Tongue (tissue), 1 donor: ENCODE measurements at regions not wholly inside any gene's neighbourhood (a gene's known extent, or its start where the extent isn't known, plus 50 kb on each side); places are given as distances from the start of the nearest gene placed in this dataset.

ENCODE experiments used
- DNase-seq: peaks from one replicate; pipeline ENCODE4 v3.0.0-alpha.2; 2015

DNA sequence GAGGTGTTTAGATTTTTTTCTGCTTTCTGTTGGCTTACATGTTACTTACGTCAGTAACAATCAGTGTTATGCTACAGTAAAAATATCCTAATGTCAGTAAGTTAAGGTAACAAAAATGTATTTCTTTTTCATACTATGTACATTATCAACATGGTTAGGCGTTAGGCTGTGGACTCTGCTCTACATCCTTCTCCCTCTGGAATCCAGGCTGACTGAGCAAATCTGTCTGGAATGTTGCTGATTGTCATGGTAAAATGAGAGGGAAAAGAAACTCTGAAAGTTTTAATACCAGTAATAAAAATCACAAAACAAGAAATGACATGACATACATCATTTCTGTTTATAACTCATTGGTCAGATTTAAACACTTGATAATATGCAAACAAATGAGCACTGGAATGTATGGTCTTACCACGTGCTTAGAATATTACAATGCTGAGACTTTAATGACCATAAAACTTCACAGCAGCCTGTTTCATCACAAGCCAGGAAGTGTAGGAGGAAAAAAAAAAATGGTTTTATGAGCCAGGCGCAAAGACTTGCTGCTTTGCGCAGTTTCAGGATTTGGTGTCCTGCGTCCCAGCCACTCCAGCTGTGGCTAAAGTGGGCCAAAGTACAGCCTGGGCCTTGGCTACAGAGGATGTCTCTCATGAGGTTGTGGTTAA, 252.4 kb downstream of the FSIP2 start:
- no peak for DNase-seq

DNA sequence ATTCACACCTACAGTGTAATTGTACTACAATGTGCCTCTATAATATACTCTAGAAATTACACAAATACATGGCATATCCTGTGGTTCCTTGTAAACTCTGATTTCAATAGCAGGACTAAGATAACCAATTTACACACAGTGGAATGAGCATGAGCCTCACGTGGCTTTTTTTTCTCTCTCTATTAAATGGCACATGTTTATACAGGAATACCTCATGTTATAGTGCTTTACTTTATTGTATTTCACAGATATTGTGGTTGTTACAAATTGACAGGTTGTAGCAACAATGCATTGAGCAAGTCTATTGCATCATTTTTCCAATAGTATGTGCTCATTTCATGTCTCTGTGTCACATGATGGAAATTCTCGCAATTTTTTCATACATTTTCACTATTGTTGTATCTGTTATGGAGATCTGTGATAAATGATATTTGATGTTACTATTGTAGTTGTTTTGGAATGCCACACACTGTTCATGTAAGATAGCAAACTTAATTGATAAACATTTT, 260.0 kb downstream of the FSIP2 start:
- no peak for DNase-seq

DNA sequence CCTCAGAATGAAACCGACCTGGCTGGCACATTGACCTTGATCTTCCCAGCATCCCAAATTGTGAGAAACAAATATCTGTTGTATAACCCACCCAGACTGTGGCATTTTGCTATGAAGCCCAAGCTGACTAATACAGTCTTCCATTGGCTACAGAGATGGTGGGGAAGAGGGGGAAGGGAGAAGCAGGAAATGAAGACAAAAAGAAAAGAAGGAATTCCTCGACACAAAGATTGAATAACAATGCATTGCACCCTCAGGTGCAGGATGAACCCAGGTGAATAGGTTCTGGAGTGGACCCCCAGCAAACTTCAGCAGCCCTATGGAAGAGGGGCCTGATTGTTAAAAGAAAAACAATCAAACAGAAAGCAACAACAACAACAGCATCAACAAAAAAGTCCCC, 270.7 kb downstream of the FSIP2 start:
- DNase-seq = no peak

DNA sequence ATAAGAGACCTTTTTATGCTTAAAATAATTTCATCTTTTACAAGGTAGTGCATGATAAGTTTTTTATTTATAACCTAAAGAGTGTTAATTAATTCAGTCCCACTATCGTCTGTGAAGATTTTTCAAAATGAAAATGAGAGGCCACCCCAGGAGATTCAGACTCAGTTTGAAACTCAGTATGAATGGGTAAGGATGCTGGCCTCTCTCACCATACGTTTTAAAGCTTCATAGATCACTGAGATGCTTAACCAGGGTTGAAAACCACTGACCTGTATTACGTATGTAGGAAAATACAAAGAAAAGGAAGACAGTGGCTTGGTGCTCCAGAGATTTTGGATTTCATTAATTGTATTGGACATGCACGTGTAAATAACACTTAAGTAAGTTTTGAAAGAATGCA, 278.7 kb downstream of the FSIP2 start:
- DNase-seq = no peak

DNA sequence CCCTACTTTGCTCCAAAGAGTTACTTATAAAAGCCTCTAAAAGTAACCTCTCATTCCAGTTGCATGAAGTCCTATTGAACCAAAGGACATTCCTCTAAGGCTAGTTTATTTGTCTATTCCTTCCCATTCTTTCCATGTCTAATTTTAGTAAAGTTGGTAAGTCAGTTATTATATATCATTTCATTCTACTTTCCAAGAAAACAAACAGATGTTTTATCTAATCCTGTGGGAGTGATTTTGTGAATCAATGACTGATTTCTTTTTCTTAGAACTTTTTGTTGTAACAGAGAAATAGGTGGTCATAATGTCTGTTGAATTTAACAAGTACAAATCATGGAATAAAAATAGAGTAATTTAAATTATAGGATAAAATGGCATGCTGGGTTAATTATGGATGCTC, 286.3 kb downstream of the FSIP2 start:
- no peak for DNase-seq

DNA sequence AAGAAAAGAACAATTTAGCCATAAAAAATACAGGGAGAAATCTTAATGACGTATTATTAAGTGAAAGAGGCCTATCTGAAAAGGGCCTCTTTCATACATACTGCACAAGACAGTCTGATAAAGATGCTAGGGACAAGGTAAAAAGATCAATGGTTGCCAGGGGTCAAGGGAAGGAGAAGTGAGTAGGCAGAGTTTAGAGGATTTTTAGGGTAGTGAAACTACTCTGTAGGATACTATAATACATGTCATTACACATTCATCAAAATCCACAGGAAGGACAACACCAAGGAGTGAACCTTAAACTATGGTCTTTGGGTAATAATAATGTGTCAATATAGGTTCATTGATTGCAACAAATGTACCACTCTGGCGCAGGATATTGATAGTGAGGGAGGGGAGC, 289.3 kb downstream of the FSIP2 start:
- DNase-seq = no peak

DNA sequence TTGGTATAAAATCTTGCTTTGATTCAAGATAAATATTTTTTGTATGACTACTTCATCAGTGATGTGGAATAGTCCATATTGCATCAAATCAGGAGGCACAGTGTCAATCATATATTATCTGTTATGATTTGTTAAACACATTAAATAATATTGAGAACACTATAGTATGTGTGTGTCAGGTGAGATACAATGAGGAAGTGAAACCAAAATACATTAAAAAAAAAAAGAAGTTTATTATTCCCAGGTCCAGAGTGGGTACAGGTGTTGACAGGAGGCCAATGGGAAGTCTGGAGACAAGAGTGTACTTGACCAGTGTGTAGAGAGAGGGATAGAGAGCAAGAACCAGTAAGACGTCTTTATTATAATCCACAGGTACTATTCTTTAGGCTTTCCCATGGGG, 292.6 kb downstream of the FSIP2 start:
- no peak for DNase-seq

DNA sequence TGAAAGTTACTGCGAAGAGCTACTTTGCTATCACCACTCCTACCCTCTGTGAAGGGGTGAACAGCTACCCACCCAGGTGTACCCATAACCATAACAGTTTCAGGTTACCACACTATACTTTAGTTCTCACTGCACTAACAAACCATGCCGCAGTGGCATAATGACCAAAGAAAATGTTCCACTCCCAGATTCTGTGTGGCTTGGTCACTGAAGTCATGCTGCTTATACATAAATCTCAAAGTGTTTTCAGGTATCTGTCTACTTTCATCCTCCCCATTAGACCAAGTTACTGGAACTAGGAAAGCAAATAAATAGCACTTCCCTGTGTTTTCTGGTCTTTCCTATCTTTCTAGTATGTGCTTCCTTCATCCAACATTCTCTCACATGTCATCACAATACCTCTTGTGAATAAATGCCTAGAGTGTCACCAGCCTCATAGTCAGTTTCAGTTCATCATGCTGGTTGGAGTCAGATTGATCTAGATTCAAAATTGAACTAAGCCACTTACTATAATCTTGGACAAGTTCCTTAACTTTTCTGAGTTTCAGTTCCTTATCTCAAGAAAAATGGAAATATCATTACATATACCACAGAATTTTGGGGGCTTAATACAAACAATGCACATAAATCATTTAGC, 293.6 kb downstream of the FSIP2 start:
- no peak for DNase-seq

DNA sequence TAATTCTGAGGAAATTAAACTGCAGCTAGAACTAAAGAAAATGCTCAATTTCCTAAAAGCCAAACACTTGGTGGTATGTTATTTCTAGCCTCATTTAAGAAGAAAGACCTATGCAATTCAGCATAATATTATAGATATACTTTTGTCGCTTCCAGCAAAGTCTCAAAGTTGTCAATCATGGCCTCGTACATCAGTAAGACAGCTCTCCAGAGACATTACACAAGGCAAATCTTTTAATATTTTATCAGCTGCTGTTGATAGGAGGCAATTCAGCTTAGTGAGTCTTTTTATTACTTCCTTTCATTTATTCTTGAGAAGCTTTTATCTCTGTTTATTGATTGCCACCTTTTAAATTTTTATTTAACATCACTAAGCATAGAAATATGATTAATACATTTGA, 294.3 kb downstream of the FSIP2 start:
- no peak for DNase-seq

DNA sequence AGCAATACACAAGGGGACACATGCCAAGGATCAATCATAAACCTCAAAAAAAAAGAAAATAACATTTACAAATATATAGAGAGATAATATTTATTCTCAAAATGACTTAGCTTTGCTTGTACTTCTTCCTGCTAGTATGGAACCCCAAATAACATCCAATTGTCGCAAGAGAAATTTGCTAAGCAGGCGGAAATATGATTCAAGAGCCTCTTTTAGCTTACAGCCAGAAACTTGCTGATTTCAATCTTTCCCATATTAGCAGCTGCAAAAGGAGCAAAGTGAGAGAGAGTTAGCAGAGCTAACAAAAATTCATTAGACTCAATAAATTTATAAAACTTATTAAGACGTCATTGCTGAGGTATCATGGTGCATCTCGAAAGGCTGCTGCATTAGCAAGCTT, 294.9 kb downstream of the FSIP2 start:
- no peak for DNase-seq

DNA sequence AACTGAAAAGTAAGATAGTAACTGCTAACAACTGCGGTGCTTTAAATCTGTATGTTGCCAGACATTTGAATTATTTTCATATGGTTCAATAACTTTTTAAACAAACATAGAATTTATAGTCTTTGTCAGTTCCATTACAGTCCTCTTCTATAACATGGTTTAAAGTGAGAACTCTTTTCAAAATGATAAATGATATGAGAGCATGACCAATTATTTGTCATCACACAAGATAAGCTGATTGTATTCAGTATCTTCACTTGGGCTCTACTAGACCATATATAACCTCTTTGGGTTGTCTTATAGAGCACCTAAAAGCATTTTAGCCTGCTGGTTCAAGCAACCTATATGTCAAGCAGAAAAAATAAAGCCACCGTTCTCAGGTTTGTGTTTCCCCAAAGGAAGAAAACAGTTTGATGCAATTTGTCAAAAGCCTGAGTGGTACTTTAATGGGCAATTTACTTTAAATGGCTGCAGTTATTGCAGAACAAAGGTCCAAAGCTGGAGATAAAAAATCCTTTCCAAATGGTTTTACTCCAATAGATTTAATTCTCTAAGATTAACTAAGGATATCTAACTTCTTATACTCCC, 298.4 kb downstream of the FSIP2 start:
- no peak for DNase-seq

DNA sequence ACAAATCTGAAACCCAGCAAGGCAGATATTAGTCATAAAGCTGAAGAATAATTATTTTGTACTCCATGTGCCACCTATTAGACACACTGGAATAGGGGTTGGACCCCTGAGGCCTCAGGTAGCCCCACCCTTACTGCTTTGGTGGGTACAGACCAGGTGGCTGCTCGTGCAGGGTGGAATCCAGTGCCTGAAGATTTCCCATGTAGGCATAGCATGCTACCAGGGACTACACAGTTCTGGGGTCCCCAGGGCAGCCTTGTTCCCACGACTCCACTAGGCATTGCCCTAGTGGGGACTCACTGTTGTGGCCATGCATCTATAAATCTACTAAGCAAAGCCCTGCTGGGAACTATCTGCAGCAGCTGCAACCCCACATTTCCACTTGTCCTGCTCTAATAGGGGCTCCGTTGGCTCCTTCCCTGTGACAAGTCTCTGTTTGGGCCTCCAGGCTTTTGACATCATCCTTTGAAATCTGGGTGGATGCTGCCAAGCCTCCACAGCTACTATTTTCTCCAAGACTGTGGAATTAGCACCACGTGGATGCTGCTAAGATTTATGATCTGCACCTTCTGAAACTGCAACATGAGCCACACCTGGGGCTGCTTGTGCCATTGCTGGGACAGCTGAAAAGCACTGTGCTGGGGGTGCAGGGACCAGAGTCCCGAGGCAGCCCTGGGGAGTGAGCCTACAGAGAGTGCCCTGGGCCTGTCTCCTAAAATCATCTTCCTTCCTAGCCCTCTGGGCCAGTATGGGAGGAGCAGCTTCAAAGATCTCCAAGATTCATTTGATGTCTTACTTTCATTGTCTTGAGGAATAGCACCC, 303.8 kb downstream of the FSIP2 start:
- DNase-seq = no peak

DNA sequence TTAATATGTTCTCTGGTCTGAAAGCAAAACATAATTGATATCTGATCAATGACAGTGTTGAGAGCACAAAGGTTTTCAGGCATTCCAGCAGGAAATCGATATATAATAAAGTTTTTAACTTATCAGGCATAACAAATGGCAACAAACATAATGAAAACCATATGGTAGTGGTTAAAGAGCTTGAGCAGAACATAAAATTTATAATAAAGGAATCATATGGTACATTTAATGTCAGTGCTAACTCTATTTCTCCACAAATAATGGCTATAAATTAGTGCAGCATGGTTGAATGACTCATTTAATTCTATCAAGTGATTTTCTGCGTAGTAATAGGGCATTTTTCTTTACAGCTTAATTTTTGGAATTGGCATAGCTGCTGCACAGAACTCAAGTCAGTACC, 306.2 kb downstream of the FSIP2 start:
- no peak for DNase-seq

DNA sequence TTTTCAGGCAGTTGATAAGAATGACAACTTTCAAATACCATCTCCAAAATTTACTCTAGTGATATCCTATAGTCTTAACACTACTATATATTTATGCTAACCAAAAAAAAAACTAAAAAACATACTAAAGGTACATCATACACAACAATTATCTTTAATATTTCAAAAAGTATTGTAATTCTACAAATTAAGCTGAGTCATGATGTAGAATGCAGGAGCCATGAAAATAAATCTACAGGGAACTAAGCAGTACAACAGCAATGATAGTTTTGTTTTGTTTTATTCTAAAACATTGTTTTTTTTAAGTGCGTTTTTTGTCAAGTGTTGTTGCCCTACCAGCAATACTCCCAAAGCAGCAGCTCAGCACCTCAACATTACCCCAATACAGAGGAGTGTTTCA, 314.3 kb downstream of the FSIP2 start:
- no peak for DNase-seq

DNA sequence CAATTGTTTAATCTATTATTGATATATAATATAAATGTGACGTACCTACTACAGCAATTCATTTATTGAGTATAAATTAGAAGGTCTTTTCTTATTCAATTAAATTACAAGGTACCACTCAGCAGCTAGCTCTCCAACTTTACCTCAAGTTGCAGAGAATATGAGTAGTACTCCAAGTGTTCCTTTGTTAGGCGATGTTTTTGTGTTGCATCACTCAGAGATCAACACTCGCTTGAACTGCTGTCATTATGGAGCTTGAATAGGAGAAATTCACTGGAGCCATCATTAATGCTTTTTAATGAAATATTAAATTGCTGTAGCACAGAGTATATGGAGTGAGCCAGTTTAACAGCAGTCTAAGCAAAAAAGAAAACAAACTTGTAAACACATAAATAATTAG, 320.0 kb downstream of the FSIP2 start:
- no peak for DNase-seq

DNA sequence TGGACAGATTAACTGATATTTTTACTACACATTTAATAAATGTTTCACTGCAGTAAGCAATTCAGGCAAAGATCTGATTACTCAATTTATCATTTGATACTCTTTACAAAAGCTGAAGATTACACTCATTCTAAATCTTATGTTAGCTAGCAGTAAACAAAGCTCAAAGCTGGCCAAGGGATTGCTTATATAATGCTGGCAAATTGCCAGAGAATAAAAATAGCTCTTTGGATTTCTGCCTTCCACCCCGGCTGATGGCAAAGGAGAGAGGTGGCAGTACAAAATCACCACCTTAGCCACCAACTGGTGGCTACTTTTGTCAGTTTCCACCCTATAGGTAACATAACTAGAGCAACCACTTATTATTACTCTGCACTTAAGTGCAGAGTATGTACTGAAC, 320.5 kb downstream of the FSIP2 start:
- peak; percentile 48 for DNase-seq

DNA sequence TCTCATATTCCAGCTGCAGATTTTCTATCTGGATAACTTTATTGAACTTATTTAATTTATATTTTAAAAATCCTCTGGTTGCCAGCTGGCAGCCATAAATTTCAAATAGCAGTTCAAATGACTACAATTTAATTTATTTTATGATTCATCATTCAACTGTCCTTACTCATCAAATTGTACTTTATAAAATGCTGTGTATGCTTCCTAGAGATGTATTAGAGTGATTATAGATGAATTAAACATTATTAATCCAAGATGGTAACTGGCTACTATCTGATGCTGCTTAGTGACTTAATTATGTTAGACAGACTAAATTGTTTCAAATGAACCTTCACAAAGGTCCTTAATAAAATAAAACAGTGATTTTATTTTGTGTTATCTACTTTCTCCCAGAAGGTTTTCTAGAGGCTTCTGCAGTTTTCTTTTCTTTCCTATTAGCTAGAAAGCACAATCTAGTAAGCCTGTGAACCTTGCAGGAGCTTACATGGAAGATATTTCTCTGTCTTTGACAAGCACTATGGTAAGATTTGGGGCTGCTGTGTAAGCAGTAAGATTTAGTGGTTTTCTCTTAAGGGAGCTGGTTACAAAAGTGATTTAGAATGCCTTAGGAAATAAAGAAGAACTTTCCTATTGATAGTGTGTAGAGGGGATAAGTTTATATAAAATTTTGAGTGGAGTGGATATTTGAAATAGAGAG, 322.3 kb downstream of the FSIP2 start:
- DNase-seq = peak; percentile 1

DNA sequence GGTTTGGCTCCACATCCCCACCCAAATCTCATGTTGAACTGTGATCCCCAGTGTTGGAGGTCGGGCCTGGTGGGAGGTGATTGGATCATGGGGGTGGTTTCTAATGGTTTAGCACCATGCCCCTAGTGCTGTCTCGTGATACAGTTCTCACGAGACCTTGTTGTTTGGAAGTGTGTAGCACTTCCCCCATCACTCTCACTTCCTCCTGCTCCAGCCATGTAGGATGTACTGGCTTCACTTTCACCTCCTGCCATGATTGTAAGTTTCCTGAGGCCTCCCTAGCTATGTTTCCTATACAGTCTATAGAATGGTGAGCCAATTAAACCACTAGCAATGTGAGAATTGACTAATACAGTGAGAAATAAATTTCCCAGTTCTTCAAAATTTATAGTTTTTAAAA, 325.9 kb downstream of the FSIP2 start:
- DNase-seq = no peak

DNA sequence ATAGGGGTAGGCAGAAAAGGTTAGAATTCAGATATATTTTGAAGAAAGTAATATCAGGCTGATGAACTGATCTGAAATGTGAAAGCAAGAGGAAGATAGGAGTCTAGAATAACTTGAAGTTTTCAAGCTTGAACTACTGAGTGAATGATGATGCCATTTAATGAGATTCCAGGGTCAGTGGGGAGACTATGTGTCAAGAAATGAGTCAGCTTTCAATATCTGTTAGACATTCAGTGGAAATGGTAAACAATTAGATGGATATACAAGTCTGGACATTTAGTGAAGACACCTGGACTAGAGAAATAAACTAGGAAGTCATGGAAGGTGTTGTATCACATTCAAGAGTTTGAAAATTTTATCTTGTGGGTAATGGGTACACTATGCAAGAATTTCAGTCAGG, 326.9 kb downstream of the FSIP2 start:
- no peak for DNase-seq

DNA sequence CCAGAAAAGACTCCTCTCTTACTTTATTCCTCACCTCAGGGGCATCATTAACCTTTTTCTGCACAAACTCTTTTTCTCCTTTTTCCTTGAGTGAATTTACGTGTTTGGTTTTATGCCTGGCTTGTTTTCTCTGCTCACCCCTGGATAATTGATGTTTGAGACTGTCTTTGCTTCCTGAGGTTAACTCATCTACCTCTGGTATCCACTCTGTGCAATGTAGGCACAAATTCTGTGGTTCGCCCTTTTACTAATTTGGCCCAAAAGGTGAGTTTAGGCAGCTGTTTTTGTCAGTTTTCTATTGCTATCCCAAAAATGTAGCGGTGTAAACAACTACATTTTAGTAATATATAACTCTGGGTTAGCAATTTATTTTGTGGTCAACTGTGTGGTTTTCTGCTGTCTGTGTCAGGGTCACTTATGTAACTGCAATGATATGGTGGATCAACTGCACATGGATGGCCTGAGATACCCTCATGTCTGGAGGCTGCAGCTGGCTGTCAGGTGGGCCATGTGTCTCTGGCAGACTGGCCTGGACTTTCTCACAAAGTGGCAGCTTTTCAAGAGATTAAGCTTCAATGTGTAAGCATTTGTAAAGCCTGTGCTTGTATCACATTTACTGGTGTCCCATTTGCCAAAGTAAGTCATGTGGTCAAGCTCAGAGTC, 329.7 kb downstream of the FSIP2 start:
- DNase-seq = peak; percentile 87

DNA sequence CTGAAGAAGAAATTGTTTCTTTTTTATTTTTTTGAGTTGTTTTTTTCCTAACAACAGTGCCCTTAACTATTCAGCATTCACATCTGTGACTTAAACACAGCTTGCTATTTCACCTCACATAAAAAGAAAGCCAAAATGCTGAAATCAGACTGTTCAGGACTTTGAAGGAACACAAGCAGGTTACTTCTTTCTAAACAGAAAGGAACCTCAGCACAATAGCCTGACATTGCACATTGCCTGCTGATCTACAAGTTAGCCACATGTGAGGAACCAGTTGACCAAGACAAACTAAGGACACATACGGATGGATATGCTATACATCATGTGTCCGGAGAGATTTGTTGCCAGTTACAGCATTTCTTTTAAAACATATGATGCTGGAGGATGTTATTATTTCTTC, 331.1 kb downstream of the FSIP2 start:
- no peak for DNase-seq

DNA sequence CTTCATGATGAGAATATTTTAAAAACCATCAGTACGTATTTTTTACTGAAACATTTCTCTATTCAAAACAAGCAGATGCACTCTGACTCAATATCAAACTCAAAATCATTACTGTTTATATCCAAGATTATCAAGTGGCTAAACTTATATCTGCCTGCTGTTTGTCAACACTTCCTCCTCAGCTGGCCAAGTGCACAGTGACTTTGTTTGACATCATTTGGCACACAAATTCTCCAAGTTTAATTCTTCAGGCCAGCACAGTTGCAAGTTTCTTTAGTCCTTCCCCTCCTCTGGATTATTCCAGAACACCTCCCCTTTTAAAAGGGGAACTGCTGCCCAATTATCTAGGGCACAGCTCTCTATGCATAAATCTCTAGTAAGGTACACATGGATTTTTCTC, 346.6 kb downstream of the FSIP2 start:
- no peak for DNase-seq
